Activated naive CD8-positive, alpha-beta T cell treated with anti-CD3 and anti-CD28 coated beads for 36 hours (primary cell): ENCODE measurements at regions not wholly inside any gene's neighbourhood (a gene's known extent, or its start where the extent isn't known, plus 50 kb on each side); places are given as distances from the start of the nearest gene placed in this dataset.

ENCODE experiments used
- DNase-seq: peaks from one replicate; pipeline ENCODE4 v3.0.0; 2021
- H3K27ac Mint-ChIP-seq: one replicate; pipeline ENCODE4 v1.8.0; 2022; ENCODE audit warnings: mild to moderate bottlenecking, moderate library complexity, mixed read lengths
- H3K27me3 Mint-ChIP-seq: one replicate; pipeline ENCODE4 v1.8.0; 2022; ENCODE audit warnings: mild to moderate bottlenecking, mixed read lengths
- H3K36me3 Mint-ChIP-seq: one replicate; pipeline ENCODE4 v1.8.0; 2021; ENCODE audit warnings: mild to moderate bottlenecking, mixed read lengths
- H3K4me1 Mint-ChIP-seq: one replicate; pipeline ENCODE4 v1.8.0; 2021; ENCODE audit warnings: mixed read lengths
- H3K4me3 Mint-ChIP-seq: one replicate; pipeline ENCODE4 v1.8.0; 2022; ENCODE audit warnings: mild to moderate bottlenecking, moderate library complexity, mixed read lengths
- H3K9me3 Mint-ChIP-seq: one replicate; pipeline ENCODE4 v1.8.0; 2022; ENCODE audit warnings: mixed read lengths

- H3K27me3 Mint-ChIP-seq, result no peaks in the 10 kb centered on the region
- H3K4me1 Mint-ChIP-seq, result no peaks in the 10 kb centered on the region
- H3K27ac Mint-ChIP-seq, result no peak overlapping the region
- H3K9me3 Mint-ChIP-seq, result peaks cover 11% of the 10 kb centered on the region
- H3K4me3 Mint-ChIP-seq, result no peak overlapping the region
- no peaks in the 10 kb centered on the region for H3K36me3 Mint-ChIP-seq
- no peak for DNase-seq
Measured at GRCh38 chr16:62648256-62648655, 612.0 kb upstream of the CDH8 start.

GRCh38 chr16:62644030-62644812, 608.0 kb upstream of the CDH8 start:
- no peaks in the 10 kb centered on the region for H3K36me3 Mint-ChIP-seq
- DNase-seq, result no peak
- H3K27ac Mint-ChIP-seq, result no peak overlapping the region
- no peak overlapping the region for H3K4me3 Mint-ChIP-seq
- H3K9me3 Mint-ChIP-seq, result peaks cover 11% of the 10 kb centered on the region
- H3K27me3 Mint-ChIP-seq, result no peaks in the 10 kb centered on the region
- no peaks in the 10 kb centered on the region for H3K4me1 Mint-ChIP-seq

- Mint-ChIP-seq H3K27me3 (no peaks in the 10 kb centered on the region), H3K27ac (no peak overlapping the region), H3K4me1 (no peaks in the 10 kb centered on the region), H3K4me3 (no peak overlapping the region), H3K36me3 (no peaks in the 10 kb centered on the region), H3K9me3 (peaks cover 11% of the 10 kb centered on the region)
- DNase-seq, result no peak
Measured at GRCh38 chr16:62642677-62643076, 606.4 kb upstream of the CDH8 start.

- Mint-ChIP-seq H3K9me3 (peaks cover 7% of the 10 kb centered on the region), H3K4me3 (no peak overlapping the region), H3K27me3 (no peaks in the 10 kb centered on the region), H3K36me3 (no peaks in the 10 kb centered on the region), H3K27ac (no peak overlapping the region), H3K4me1 (no peaks in the 10 kb centered on the region)
- no peak for DNase-seq
Measured at GRCh38 chr16:62639890-62640289, 603.7 kb upstream of the CDH8 start.

- no peak for DNase-seq
- Mint-ChIP-seq H3K4me1 (no peaks in the 10 kb centered on the region), H3K27ac (no peak overlapping the region), H3K4me3 (no peak overlapping the region), H3K27me3 (no peaks in the 10 kb centered on the region), H3K36me3 (no peaks in the 10 kb centered on the region), H3K9me3 (peaks cover 7% of the 10 kb centered on the region)
Measured at GRCh38 chr16:62638964-62639870, 603.0 kb upstream of the CDH8 start.

- no peak for DNase-seq
- no peak overlapping the region for H3K4me3 Mint-ChIP-seq
- no peaks in the 10 kb centered on the region for H3K27me3 Mint-ChIP-seq
- H3K4me1 Mint-ChIP-seq, result no peaks in the 10 kb centered on the region
- H3K9me3 Mint-ChIP-seq, result peaks cover 9% of the 10 kb centered on the region
- no peak overlapping the region for H3K27ac Mint-ChIP-seq
- no peaks in the 10 kb centered on the region for H3K36me3 Mint-ChIP-seq
Measured at GRCh38 chr16:62638324-62638911, 602.2 kb upstream of the CDH8 start.

- H3K9me3 Mint-ChIP-seq, result peaks cover 15% of the 10 kb centered on the region
- no peak overlapping the region for H3K27ac Mint-ChIP-seq
- DNase-seq, result no peak
- H3K36me3 Mint-ChIP-seq, result no peaks in the 10 kb centered on the region
- H3K4me1 Mint-ChIP-seq, result no peaks in the 10 kb centered on the region
- H3K4me3 Mint-ChIP-seq, result no peak overlapping the region
- H3K27me3 Mint-ChIP-seq, result no peaks in the 10 kb centered on the region
Measured at GRCh38 chr16:62625326-62625725, 589.1 kb upstream of the CDH8 start.

- no peaks in the 10 kb centered on the region for H3K36me3 Mint-ChIP-seq
- H3K4me1 Mint-ChIP-seq, result no peaks in the 10 kb centered on the region
- no peaks in the 10 kb centered on the region for H3K27me3 Mint-ChIP-seq
- H3K4me3 Mint-ChIP-seq, result no peak overlapping the region
- H3K9me3 Mint-ChIP-seq, result peaks cover 9% of the 10 kb centered on the region
- no peak overlapping the region for H3K27ac Mint-ChIP-seq
- no peak for DNase-seq
Measured at GRCh38 chr16:62620275-62620674, 584.0 kb upstream of the CDH8 start.

- Mint-ChIP-seq H3K9me3 (peaks cover 11% of the 10 kb centered on the region), H3K27me3 (no peaks in the 10 kb centered on the region), H3K4me3 (no peak overlapping the region), H3K36me3 (no peaks in the 10 kb centered on the region), H3K4me1 (no peaks in the 10 kb centered on the region), H3K27ac (no peak overlapping the region)
- no peak for DNase-seq
Measured at GRCh38 chr16:62615526-62615925, 579.3 kb upstream of the CDH8 start.

GRCh38 chr16:62610291-62610690, 574.1 kb upstream of the CDH8 start:
- Mint-ChIP-seq H3K27ac (no peak overlapping the region), H3K27me3 (no peaks in the 10 kb centered on the region), H3K4me1 (no peaks in the 10 kb centered on the region), H3K9me3 (peaks cover 19% of the 10 kb centered on the region), H3K36me3 (no peaks in the 10 kb centered on the region), H3K4me3 (no peak overlapping the region)
- DNase-seq, result no peak

GRCh38 chr16:62602790-62603189, 566.6 kb upstream of the CDH8 start:
- peaks cover 25% of the 10 kb centered on the region for H3K9me3 Mint-ChIP-seq
- H3K36me3 Mint-ChIP-seq, result no peaks in the 10 kb centered on the region
- no peak overlapping the region for H3K4me3 Mint-ChIP-seq
- H3K4me1 Mint-ChIP-seq, result no peaks in the 10 kb centered on the region
- no peaks in the 10 kb centered on the region for H3K27me3 Mint-ChIP-seq
- H3K27ac Mint-ChIP-seq, result no peak overlapping the region
- DNase-seq, result no peak

- Mint-ChIP-seq H3K27ac (no peak overlapping the region), H3K9me3 (peaks cover 22% of the 10 kb centered on the region), H3K4me1 (no peaks in the 10 kb centered on the region), H3K36me3 (no peaks in the 10 kb centered on the region), H3K27me3 (no peaks in the 10 kb centered on the region), H3K4me3 (no peak overlapping the region)
- DNase-seq, result no peak
Measured at GRCh38 chr16:62597875-62598274, 561.6 kb upstream of the CDH8 start.

GRCh38 chr16:62596584-62596983, 560.3 kb upstream of the CDH8 start:
- Mint-ChIP-seq H3K9me3 (peaks cover 20% of the 10 kb centered on the region), H3K4me3 (no peak overlapping the region), H3K36me3 (no peaks in the 10 kb centered on the region), H3K4me1 (no peaks in the 10 kb centered on the region), H3K27ac (no peak overlapping the region), H3K27me3 (no peaks in the 10 kb centered on the region)
- DNase-seq, result no peak

GRCh38 chr16:62596125-62596524, 559.9 kb upstream of the CDH8 start:
- no peak for DNase-seq
- Mint-ChIP-seq H3K27me3 (no peaks in the 10 kb centered on the region), H3K9me3 (peaks cover 18% of the 10 kb centered on the region), H3K4me1 (no peaks in the 10 kb centered on the region), H3K27ac (no peak overlapping the region), H3K36me3 (no peaks in the 10 kb centered on the region), H3K4me3 (no peak overlapping the region)

GRCh38 chr16:62586128-62586862, 550.1 kb upstream of the CDH8 start:
- no peaks in the 10 kb centered on the region for H3K27me3 Mint-ChIP-seq
- no peaks in the 10 kb centered on the region for H3K36me3 Mint-ChIP-seq
- DNase-seq, result no peak
- H3K27ac Mint-ChIP-seq, result no peak overlapping the region
- H3K4me1 Mint-ChIP-seq, result no peaks in the 10 kb centered on the region
- H3K4me3 Mint-ChIP-seq, result no peak overlapping the region
- peaks cover 11% of the 10 kb centered on the region for H3K9me3 Mint-ChIP-seq
